ENCODE measurements at regions not wholly inside any gene's neighbourhood (a gene's known extent, or its start where the extent isn't known, plus 50 kb on each side); places are given as distances from the start of the nearest gene placed in this dataset.

DNA sequence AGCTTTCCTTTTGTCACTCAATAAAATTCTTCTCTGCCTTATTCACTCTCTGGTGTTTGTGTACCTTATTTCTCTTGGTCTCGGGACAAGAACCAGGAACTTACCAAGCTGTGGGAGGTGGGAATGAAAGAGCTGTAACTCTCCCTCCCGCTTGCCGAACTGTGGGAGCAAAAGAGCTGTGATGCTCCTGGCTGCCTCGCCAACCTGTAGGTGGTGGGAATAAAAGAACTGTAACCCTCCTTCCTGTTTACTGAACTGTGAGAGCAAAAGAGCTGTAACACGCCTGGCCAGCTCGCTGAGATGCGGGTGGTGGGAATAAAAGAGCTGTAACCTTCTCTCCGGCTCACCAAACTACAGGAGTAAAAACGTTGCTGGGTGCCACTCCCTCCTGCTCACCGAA lies 314.1 kb upstream of the LRIG3 start:
- DNase-seq (no peak), FAIRE-seq (no peak), ATAC-seq (no peak)
- Histone ChIP-seq H3K4me1 (no peaks in the 10 kb centered on the region), H3K4me3 (no peak overlapping the region), H3K27ac (no peak overlapping the region), H3K27me3 (no peaks in the 10 kb centered on the region), H3K9me3 (no peaks in the 10 kb centered on the region), H3K36me3 (no peaks in the 10 kb centered on the region)
- intact Hi-C loops (cut with DNase I): no loop called here
- 70 to 78% methylated on average over 10 of the region's 10 CpGs for WGBS, 2 donors
- TF ChIP-seq, protein P1, sequence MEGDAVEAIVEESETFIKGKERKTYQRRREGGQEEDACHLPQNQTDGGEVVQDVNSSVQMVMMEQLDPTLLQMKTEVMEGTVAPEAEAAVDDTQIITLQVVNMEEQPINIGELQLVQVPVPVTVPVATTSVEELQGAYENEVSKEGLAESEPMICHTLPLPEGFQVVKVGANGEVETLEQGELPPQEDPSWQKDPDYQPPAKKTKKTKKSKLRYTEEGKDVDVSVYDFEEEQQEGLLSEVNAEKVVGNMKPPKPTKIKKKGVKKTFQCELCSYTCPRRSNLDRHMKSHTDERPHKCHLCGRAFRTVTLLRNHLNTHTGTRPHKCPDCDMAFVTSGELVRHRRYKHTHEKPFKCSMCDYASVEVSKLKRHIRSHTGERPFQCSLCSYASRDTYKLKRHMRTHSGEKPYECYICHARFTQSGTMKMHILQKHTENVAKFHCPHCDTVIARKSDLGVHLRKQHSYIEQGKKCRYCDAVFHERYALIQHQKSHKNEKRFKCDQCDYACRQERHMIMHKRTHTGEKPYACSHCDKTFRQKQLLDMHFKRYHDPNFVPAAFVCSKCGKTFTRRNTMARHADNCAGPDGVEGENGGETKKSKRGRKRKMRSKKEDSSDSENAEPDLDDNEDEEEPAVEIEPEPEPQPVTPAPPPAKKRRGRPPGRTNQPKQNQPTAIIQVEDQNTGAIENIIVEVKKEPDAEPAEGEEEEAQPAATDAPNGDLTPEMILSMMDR (IDR thresholded peaks at IDR 0.05): no peak

DNA sequence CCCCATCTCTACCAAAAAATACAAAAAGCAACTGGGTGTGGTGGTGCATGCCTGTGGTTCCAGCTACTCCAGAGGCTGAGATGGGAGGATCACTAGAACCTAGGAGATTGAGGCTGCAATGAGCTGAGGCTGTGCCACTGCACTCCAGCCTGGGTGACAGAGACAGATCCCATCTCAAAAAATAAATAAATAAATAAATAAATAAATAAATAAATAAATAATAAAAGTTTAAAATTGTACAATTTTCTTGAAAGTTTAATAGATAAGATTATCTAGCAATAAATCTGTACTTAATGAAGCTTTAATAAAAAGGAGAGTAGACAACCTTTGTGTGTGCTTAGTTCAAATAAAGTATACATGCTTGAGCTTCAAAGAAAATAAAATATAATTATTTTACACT lies 310.0 kb upstream of the LRIG3 start:
- FAIRE-seq (no peak), DNase-seq (no peak), ATAC-seq (no peak)
- intact Hi-C loops (cut with DNase I): no loop called here
- no peaks in the 10 kb centered on the region for H3K36me3 ChIP-seq
- no peak overlapping the region for H3K27ac ChIP-seq
- H3K9me3 ChIP-seq: no peaks in the 10 kb centered on the region
- TF ChIP-seq, protein P1 (IDR thresholded peaks at IDR 0.05): no peak
- H3K4me1 ChIP-seq: no peaks in the 10 kb centered on the region
- no peak overlapping the region for H3K4me3 ChIP-seq
- no peaks in the 10 kb centered on the region for H3K27me3 ChIP-seq

GRCh38 chr12:59219148-59219547 lies 298.8 kb upstream of the LRIG3 start:
- 69 to 83% methylated on average over 1 of the region's 1 CpG for WGBS, 2 donors
- Histone ChIP-seq H3K4me1 (no peaks in the 10 kb centered on the region), H3K4me3 (no peak overlapping the region), H3K9me3 (no peaks in the 10 kb centered on the region), H3K27me3 (no peaks in the 10 kb centered on the region), H3K27ac (no peak overlapping the region), H3K36me3 (no peaks in the 10 kb centered on the region)
- FAIRE-seq (no peak), DNase-seq (no peak), ATAC-seq (no peak)
- intact Hi-C loops (cut with DNase I): no loop called here
- TF ChIP-seq, protein P1 (IDR thresholded peaks at IDR 0.05): no peak

- TF ChIP-seq, protein P1 (IDR thresholded peaks at IDR 0.05): no peak
- ATAC-seq: no peak
- WGBS, 2 donors: 68 to 74% methylated on average over 1 of the region's 1 CpG
- H3K4me1 ChIP-seq: no peaks in the 10 kb centered on the region
- no peak for FAIRE-seq
- intact Hi-C loops (cut with DNase I): no loop called here
- H3K27me3 ChIP-seq: no peaks in the 10 kb centered on the region
- no peak overlapping the region for H3K4me3 ChIP-seq
- H3K9me3 ChIP-seq: no peaks in the 10 kb centered on the region
- no peak for DNase-seq
- no peaks in the 10 kb centered on the region for H3K36me3 ChIP-seq
- H3K27ac ChIP-seq: no peak overlapping the region
These were observed 276.7 kb upstream of the LRIG3 start for GRCh38 chr12:59196989-59197388.

DNA sequence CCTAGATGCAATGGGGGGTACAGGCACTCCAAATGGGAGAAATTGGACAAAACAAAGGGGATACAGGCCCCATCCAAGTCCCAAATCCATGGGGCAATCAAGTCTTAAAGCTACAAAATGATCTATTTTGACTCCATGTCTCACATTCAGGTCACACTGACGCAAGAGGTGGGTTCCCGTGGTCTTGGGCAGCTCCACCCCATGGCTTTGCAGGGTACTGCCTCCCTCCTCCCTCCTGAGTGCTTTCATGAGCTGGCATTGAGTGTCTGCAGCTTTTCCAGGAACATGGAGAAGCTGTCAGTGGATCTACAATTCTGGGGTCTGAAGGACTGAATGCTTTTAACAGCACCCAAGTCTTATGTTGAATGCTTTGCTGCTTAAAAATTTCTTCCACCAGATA lies 274.5 kb upstream of the LRIG3 start:
- no peaks in the 10 kb centered on the region for H3K4me1 ChIP-seq
- no peak for FAIRE-seq
- no peak overlapping the region for H3K4me3 ChIP-seq
- no peak for ATAC-seq
- H3K27ac ChIP-seq: no peak overlapping the region
- H3K27me3 ChIP-seq: no peaks in the 10 kb centered on the region
- intact Hi-C loops (cut with DNase I): no loop called here
- WGBS, 2 donors: 76 to 90% methylated on average over 2 of the region's 2 CpGs
- TF ChIP-seq, protein P1 (IDR thresholded peaks at IDR 0.05): no peak
- no peaks in the 10 kb centered on the region for H3K36me3 ChIP-seq
- no peaks in the 10 kb centered on the region for H3K9me3 ChIP-seq
- no peak for DNase-seq

All from pancreas (tissue), 10 donors.